ENCODE measurements at regions not wholly inside any gene's neighbourhood (a gene's known extent, or its start where the extent isn't known, plus 50 kb on each side); places are given as distances from the start of the nearest gene placed in this dataset.
"Not testable (repeated sequence)": the region's sequence is repeated elsewhere in the genome, so short reads cannot be mapped to it uniquely, and the experiment has no call there.

GRCh38 chr13:63449550-63449949, 2033.9 kb upstream of the PCDH20 start:
- H3K4me3 ChIP-seq (ENCODE audit: low read depth, low read length), result no peak overlapping the region
- in situ Hi-C loops (cut with HindIII; ENCODE audit: low sequenced_read_pairs), result no loop called here
- DNase-seq (ENCODE audit: low read depth), result no peak
- no peak for TF ChIP-seq CTCF (IDR thresholded peaks at IDR 0.05; ENCODE audit: low read depth, low read length, missing control alignments)

- no peak for DNase-seq (ENCODE audit: low read depth)
- in situ Hi-C loops (cut with HindIII; ENCODE audit: low sequenced_read_pairs), result no loop called here
- TF ChIP-seq CTCF (IDR thresholded peaks at IDR 0.05; ENCODE audit: low read depth, low read length, missing control alignments), result no peak
These were observed 2033.0 kb upstream of the PCDH20 start for GRCh38 chr13:63448692-63449091.

GRCh38 chr13:63446329-63446728, 2030.7 kb upstream of the PCDH20 start:
- no peak for DNase-seq (ENCODE audit: low read depth)
- in situ Hi-C loops (cut with HindIII; ENCODE audit: low sequenced_read_pairs), result no loop called here
- H3K4me3 ChIP-seq (ENCODE audit: low read depth, low read length), result no peak overlapping the region
- no peak for TF ChIP-seq CTCF (IDR thresholded peaks at IDR 0.05; ENCODE audit: low read depth, low read length, missing control alignments)

More at GRCh38 chr13:63448692-63449091, 2033.0 kb upstream of the PCDH20 start:
- no peak overlapping the region for H3K4me3 ChIP-seq (ENCODE audit: low read depth, low read length)

GRCh38 chr13:63444225-63444624, 2028.6 kb upstream of the PCDH20 start:
- in situ Hi-C loops (cut with HindIII; ENCODE audit: low sequenced_read_pairs); DNase-seq (ENCODE audit: low read depth); H3K4me3 ChIP-seq (ENCODE audit: low read depth, low read length): not testable (repeated sequence)

- in situ Hi-C loops (cut with HindIII; ENCODE audit: low sequenced_read_pairs), result no loop called here
- TF ChIP-seq CTCF (IDR thresholded peaks at IDR 0.05; ENCODE audit: low read depth, low read length, missing control alignments), result no peak
- no peak overlapping the region for H3K4me3 ChIP-seq (ENCODE audit: low read depth, low read length)
- DNase-seq (ENCODE audit: low read depth), result no peak
These were observed 2023.3 kb upstream of the PCDH20 start for GRCh38 chr13:63438951-63439350.

- H3K4me3 ChIP-seq (ENCODE audit: low read depth, low read length), result no peak overlapping the region
- no peak for DNase-seq (ENCODE audit: low read depth)
- in situ Hi-C loops (cut with HindIII; ENCODE audit: low sequenced_read_pairs), result no loop called here
- TF ChIP-seq CTCF (IDR thresholded peaks at IDR 0.05; ENCODE audit: low read depth, low read length, missing control alignments), result no peak
These were observed 2020.6 kb upstream of the PCDH20 start for GRCh38 chr13:63436325-63436668.

GRCh38 chr13:63435667-63436324, 2020.1 kb upstream of the PCDH20 start:
- no peak for TF ChIP-seq CTCF (IDR thresholded peaks at IDR 0.05; ENCODE audit: low read depth, low read length, missing control alignments)
- H3K4me3 ChIP-seq (ENCODE audit: low read depth, low read length), result no peak overlapping the region
- in situ Hi-C loops (cut with HindIII; ENCODE audit: low sequenced_read_pairs), result no loop called here
- peak; percentile 97 for DNase-seq (ENCODE audit: low read depth)
